Ishikawa (cell line): ENCODE measurements at regions not wholly inside any gene's neighbourhood (a gene's known extent, or its start where the extent isn't known, plus 50 kb on each side); places are given as distances from the start of the nearest gene placed in this dataset.

Experiments
- CEBPB ChIP-seq: IDR thresholded peaks from 2 replicates; pipeline ENCODE4 v1.6.1; 2012
- CREB1 ChIP-seq: IDR thresholded peaks from 2 replicates; pipeline ENCODE4 v1.6.1; 2012; ENCODE audit warnings: low read depth
- EGR1 ChIP-seq: IDR thresholded peaks from 2 replicates; pipeline ENCODE4 v1.6.1; 2012
- EP300 ChIP-seq: IDR thresholded peaks from 2 replicates; pipeline ENCODE4 v1.6.1; 2012; ENCODE audit warnings: borderline replicate concordance
- FOXM1 ChIP-seq: IDR thresholded peaks from 2 replicates; pipeline ENCODE4 v1.6.1; 2012; ENCODE audit warnings: low read depth, borderline replicate concordance
- NFIC ChIP-seq: IDR thresholded peaks from 2 replicates; pipeline ENCODE4 v1.6.1; 2012
- RAD21 ChIP-seq: IDR thresholded peaks from 2 replicates; pipeline ENCODE4 v1.6.1; 2012; ENCODE audit warnings: low read depth
- REST ChIP-seq: IDR thresholded peaks from 2 replicates; pipeline ENCODE4 v1.6.1; 2012; ENCODE audit warnings: low read depth, mild to moderate bottlenecking
- TAF1 ChIP-seq: IDR thresholded peaks from 2 replicates; pipeline ENCODE4 v1.6.1; 2012; ENCODE audit warnings: low read depth, mild to moderate bottlenecking
- TCF12 ChIP-seq: IDR thresholded peaks from 2 replicates; pipeline ENCODE4 v1.6.1; 2012; ENCODE audit warnings: low read depth
- TEAD4 ChIP-seq: IDR thresholded peaks from 2 replicates; pipeline ENCODE4 v1.6.1; 2012
- USF1 ChIP-seq: IDR thresholded peaks from 2 replicates; pipeline ENCODE4 v1.6.1; 2012
- YY1 ChIP-seq: IDR thresholded peaks from 2 replicates; pipeline ENCODE4 v1.6.1; 2012; ENCODE audit warnings: low read depth
- ZBTB7A ChIP-seq: IDR thresholded peaks from 2 replicates; pipeline ENCODE4 v1.6.1; 2012; ENCODE audit warnings: low read depth
- TF ChIP-seq, protein P1 (sequence below): IDR thresholded peaks from 2 replicates; pipeline ENCODE4 v1.6.1; 2012

GRCh38 chr5:82817897-82818676 lies 259.1 kb downstream of the TMEM167A start:
- no peak for TF ChIP-seq TCF12
- TF ChIP-seq YY1, result no peak
- no peak for TF ChIP-seq NFIC
- no peak for TF ChIP-seq USF1
- TF ChIP-seq EP300, result no peak
- TF ChIP-seq CEBPB, result no peak
- no peak for TF ChIP-seq RAD21
- TF ChIP-seq TEAD4, result no peak
- no peak for TF ChIP-seq ZBTB7A
- no peak for TF ChIP-seq FOXM1

- TF ChIP-seq EP300 (no peak), TCF12 (no peak), FOXM1 (no peak), REST (no peak), CEBPB (no peak), TAF1 (no peak)
Measured at GRCh38 chr5:82816926-82817325, 260.3 kb downstream of the TMEM167A start.

GRCh38 chr5:82815871-82816270 lies 261.3 kb downstream of the TMEM167A start:
- no peak for TF ChIP-seq FOXM1
- TF ChIP-seq NFIC, result no peak
- TF ChIP-seq TEAD4, result no peak
- no peak for TF ChIP-seq EGR1
- TF ChIP-seq, protein P1, sequence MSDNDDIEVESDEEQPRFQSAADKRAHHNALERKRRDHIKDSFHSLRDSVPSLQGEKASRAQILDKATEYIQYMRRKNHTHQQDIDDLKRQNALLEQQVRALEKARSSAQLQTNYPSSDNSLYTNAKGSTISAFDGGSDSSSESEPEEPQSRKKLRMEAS, result no peak
- TF ChIP-seq CEBPB, result no peak
- no peak for TF ChIP-seq ZBTB7A
- no peak for TF ChIP-seq CREB1
- TF ChIP-seq USF1, result no peak
- no peak for TF ChIP-seq RAD21

- no peak for TF ChIP-seq USF1
- no peak for TF ChIP-seq EGR1
- TF ChIP-seq CREB1, result no peak
- TF ChIP-seq YY1, result no peak
- no peak for TF ChIP-seq TCF12
- no peak for TF ChIP-seq NFIC
- no peak for TF ChIP-seq CEBPB
- TF ChIP-seq TAF1, result no peak
- no peak for TF ChIP-seq REST
- TF ChIP-seq ZBTB7A, result no peak
- no peak for TF ChIP-seq RAD21
- TF ChIP-seq FOXM1, result no peak
- TF ChIP-seq EP300, result no peak
- TF ChIP-seq, protein P1, result no peak
- no peak for TF ChIP-seq TEAD4
Measured at GRCh38 chr5:82813861-82814260, 263.3 kb downstream of the TMEM167A start.

DNA sequence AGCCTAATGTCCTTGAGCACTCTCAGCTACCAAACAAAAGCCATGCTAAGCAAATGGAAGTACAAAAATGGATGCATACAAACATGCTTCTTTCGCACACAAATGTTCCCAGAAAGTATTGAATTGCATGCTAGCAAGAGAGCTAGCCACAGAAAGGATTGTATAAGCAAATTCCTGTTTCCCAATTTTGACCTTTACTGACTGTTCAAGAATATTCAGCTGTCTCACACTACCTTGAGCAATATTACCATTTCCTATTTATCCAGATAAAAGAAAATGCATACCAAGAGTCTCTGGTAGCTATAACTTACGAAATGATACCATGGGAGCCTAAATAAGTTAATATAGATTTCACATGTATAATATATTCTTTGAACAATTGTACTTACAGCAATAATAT lies 264.6 kb downstream of the TMEM167A start:
- no peak for TF ChIP-seq CREB1
- TF ChIP-seq EP300, result no peak
- TF ChIP-seq, protein P1, result no peak
- TF ChIP-seq YY1, result no peak
- TF ChIP-seq TAF1, result no peak
- TF ChIP-seq REST, result no peak
